OCI-LY1 (cell line): ENCODE measurements at regions not wholly inside any gene's neighbourhood (a gene's known extent, or its start where the extent isn't known, plus 50 kb on each side); places are given as distances from the start of the nearest gene placed in this dataset.

Source experiments
- CTCF ChIP-seq: fragments of 200-600 bp; sonication (generic), shearing (Covaris generic); IDR thresholded peaks from 2 replicates; pipeline ENCODE4 v1.5.1; 2017; ENCODE audit warnings: mild to moderate bottlenecking, antibody characterized with exemption, low read length, moderate library complexity, mixed read lengths
- EZH2 ChIP-seq: fragments of 200-600 bp; sonication (generic), shearing (Covaris generic); IDR thresholded peaks from 2 replicates; pipeline ENCODE4 v1.8.0; 2017; ENCODE audit warnings: borderline replicate concordance, mixed run types, mild to moderate bottlenecking, antibody characterized with exemption, low read length, moderate library complexity, mixed read lengths

DNA sequence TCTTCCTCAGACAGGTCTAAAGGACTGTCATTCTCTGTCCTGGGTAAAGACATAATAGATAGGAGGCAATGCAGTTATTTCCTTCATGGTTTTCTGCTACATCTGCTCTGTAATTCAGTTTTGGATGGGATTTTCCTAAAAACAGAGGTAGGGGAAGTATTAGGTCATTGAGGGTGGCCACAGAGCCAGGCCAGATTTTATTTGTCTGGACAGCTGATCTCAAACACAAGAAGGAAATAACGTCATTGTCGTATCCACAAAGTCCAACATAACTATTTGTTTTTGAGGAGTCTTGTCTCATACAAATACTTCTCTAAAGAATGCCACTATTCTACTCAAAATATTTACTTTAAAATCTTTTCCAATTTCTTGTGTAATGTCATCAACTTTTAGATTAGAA lies 154.8 kb upstream of the MAP2 start:
- TF ChIP-seq CTCF (no peak), EZH2 (no peak)
